OCI-LY7 (cell line): ENCODE measurements at regions not wholly inside any gene's neighbourhood (a gene's known extent, or its start where the extent isn't known, plus 50 kb on each side); places are given as distances from the start of the nearest gene placed in this dataset.

Experiments used
- BruUV-seq: library from RNA; stranded (reverse); fragments of 400-500 nt; replicated peaks from 2 replicates; lab custom pipeline; 2021; lab: Mats Ljungman, UMichigan
- CTCF ChIA-PET: fragments of 300-600 bp; sonication (Branson Sonifier 250); formaldehyde crosslinking; loops from one replicate; lab custom pipeline; 2022; ENCODE audit warnings: antibody characterized with exemption; ENCODE audit not compliant: unreplicated experiment; lab: Charles Lee
- POLR2A ChIA-PET: fragments of 300-600 bp; sonication (Branson Sonifier 250); formaldehyde crosslinking; loops from one replicate; lab custom pipeline; 2022; ENCODE audit warnings: antibody characterized with exemption; lab: Charles Lee
- DNase-seq: peaks from one replicate; pipeline ENCODE4 v3.0.0-alpha.2; 2015; ENCODE audit warnings: low spot score
- H2AFZ ChIP-seq: fragments of 200-600 bp; sonication (generic), shearing (Covaris generic); 2 replicates; pipeline ENCODE4 v1.6.1; 2014; ENCODE audit warnings: mild to moderate bottlenecking, antibody characterized with exemption, low read length, moderate library complexity
- H3K27ac ChIP-seq: fragments of 200-600 bp; sonication (generic); 2 replicates; pipeline ENCODE4 v1.5.1; 2014; ENCODE audit warnings: mixed run types, low read depth, mild to moderate bottlenecking, moderate library complexity, low read length, inconsistent platforms; ENCODE audit not compliant: poor library complexity, severe bottlenecking
- H3K36me3 ChIP-seq: fragments of 200-600 bp; sonication (generic); 2 replicates; pipeline ENCODE4 v1.6.1; 2014; ENCODE audit warnings: mild to moderate bottlenecking, antibody characterized with exemption, low read length, moderate library complexity, mixed read lengths; ENCODE audit not compliant: insufficient read depth
- H3K4me1 ChIP-seq: fragments of 200-600 bp; sonication (generic); 2 replicates; pipeline ENCODE4 v1.5.1; 2014; ENCODE audit warnings: mild to moderate bottlenecking, low read length; ENCODE audit not compliant: insufficient read depth, poor library complexity, severe bottlenecking
- H3K4me2 ChIP-seq: fragments of 200-600 bp; sonication (generic); 2 replicates; pipeline ENCODE4 v1.6.1; 2014; ENCODE audit warnings: mild to moderate bottlenecking, low read length
- H3K4me3 ChIP-seq: fragments of 200-600 bp; sonication (generic); 2 replicates; pipeline ENCODE4 v1.5.1; 2014; ENCODE audit warnings: mild to moderate bottlenecking, low read depth, low read length; ENCODE audit not compliant: poor library complexity, severe bottlenecking
- H3K79me2 ChIP-seq: fragments of 200-600 bp; sonication (generic); 2 replicates; pipeline ENCODE4 v1.6.1; 2016; ENCODE audit warnings: low read depth, mild to moderate bottlenecking, low read length, moderate library complexity, mixed read lengths; ENCODE audit not compliant: insufficient read depth
- H3K9me2 ChIP-seq: fragments of 200-600 bp; sonication (generic); 2 replicates; pipeline ENCODE4 v1.6.1; 2016; ENCODE audit warnings: mild to moderate bottlenecking, low read length, mixed read lengths; ENCODE audit not compliant: insufficient read depth
- H3K9me3 ChIP-seq: fragments of 200-600 bp; sonication (generic); 2 replicates; pipeline ENCODE4 v1.6.1; 2014; ENCODE audit warnings: mild to moderate bottlenecking, mixed run types, low read length, mixed read lengths
- H4K20me1 ChIP-seq: fragments of 200-600 bp; sonication (generic); 2 replicates; pipeline ENCODE4 v1.6.1; 2014; ENCODE audit warnings: mild to moderate bottlenecking, antibody characterized with exemption, low read length, moderate library complexity, mixed read lengths; ENCODE audit not compliant: insufficient read depth
- CTCF ChIP-seq: fragments of 200-600 bp; sonication (generic); conservative IDR thresholded peaks from 2 replicates; pipeline ENCODE4 v1.5.1; 2014; ENCODE audit warnings: mild to moderate bottlenecking, antibody characterized with exemption, low read length, moderate library complexity, mixed read lengths
- EZH2phosphoT487 ChIP-seq: fragments of 200-600 bp; sonication (generic); IDR thresholded peaks from 2 replicates; pipeline ENCODE4 v1.6.1; 2018; ENCODE audit warnings: low read depth, borderline replicate concordance, mild to moderate bottlenecking, mixed run types, antibody characterized with exemption, low read length, moderate library complexity, mixed read lengths
- intact Hi-C: fragments of 100-400 bp; cut with micrococcal nuclease; formaldehyde crosslinking; loops from one replicate; pipeline ENCODE4 v1.10.0; 2022; ENCODE audit not compliant: unreplicated experiment

- no peak for DNase-seq
- no peak overlapping the region for H3K4me3 ChIP-seq
- H3K9me3 ChIP-seq = no peaks in the 10 kb centered on the region
- CTCF ChIA-PET = no interaction called here
- no peaks in the 10 kb centered on the region for H3K4me1 ChIP-seq
- BruUV-seq = no TSS peak
- no peaks in the 10 kb centered on the region for H3K9me2 ChIP-seq
- no peaks in the 10 kb centered on the region for H3K79me2 ChIP-seq
- H3K4me2 ChIP-seq = no peak overlapping the region
- H4K20me1 ChIP-seq = no peaks in the 10 kb centered on the region
- TF ChIP-seq EZH2phosphoT487 (no peak), CTCF (no peak)
- H3K27ac ChIP-seq = no peak overlapping the region
- intact Hi-C loops = no loop called here
- H3K36me3 ChIP-seq = no peaks in the 10 kb centered on the region
- no peak overlapping the region for H2AFZ ChIP-seq
- POLR2A ChIA-PET = no interaction called here
Measured at GRCh38 chr10:128289621-128290020, 163.4 kb upstream of the MKI67 start.

- no peaks in the 10 kb centered on the region for H3K9me3 ChIP-seq
- H3K4me3 ChIP-seq = no peak overlapping the region
- POLR2A ChIA-PET = no interaction called here
- no peaks in the 10 kb centered on the region for H3K36me3 ChIP-seq
- H3K4me2 ChIP-seq = no peak overlapping the region
- H4K20me1 ChIP-seq = no peaks in the 10 kb centered on the region
- no peaks in the 10 kb centered on the region for H3K79me2 ChIP-seq
- no peak overlapping the region for H2AFZ ChIP-seq
- H3K27ac ChIP-seq = no peak overlapping the region
- BruUV-seq = no TSS peak
- H3K9me2 ChIP-seq = no peaks in the 10 kb centered on the region
- TF ChIP-seq CTCF = peak; percentile 55
- no peak for TF ChIP-seq EZH2phosphoT487
- CTCF ChIA-PET = no interaction called here
- H3K4me1 ChIP-seq = no peaks in the 10 kb centered on the region
- intact Hi-C loops = no loop called here
- DNase-seq = no peak
Measured at GRCh38 chr10:128295003-128295402, 168.8 kb upstream of the MKI67 start.

- intact Hi-C loops = no loop called here
- no peak for DNase-seq
- Histone ChIP-seq H3K79me2 (no peaks in the 10 kb centered on the region), H3K4me2 (no peak overlapping the region), H3K9me3 (no peaks in the 10 kb centered on the region), H3K36me3 (no peaks in the 10 kb centered on the region), H3K27ac (no peak overlapping the region), H3K4me3 (no peak overlapping the region), H3K4me1 (no peaks in the 10 kb centered on the region), H3K9me2 (no peaks in the 10 kb centered on the region), H4K20me1 (no peaks in the 10 kb centered on the region), H2AFZ (no peak overlapping the region)
- TF ChIP-seq CTCF = no peak
- no peak for TF ChIP-seq EZH2phosphoT487
- POLR2A ChIA-PET = no interaction called here
- CTCF ChIA-PET = no interaction called here
- BruUV-seq = no TSS peak
Measured at GRCh38 chr10:128296253-128297007, 170.2 kb upstream of the MKI67 start.
